Stimulated activated CD4-positive, alpha-beta T cell treated with anti-CD3 and anti-CD28 coated beads, Interleukin-2, amount 100 ng/mL, for 4 hours (primary cell): ENCODE measurements at regions not wholly inside any gene's neighbourhood (a gene's known extent, or its start where the extent isn't known, plus 50 kb on each side); places are given as distances from the start of the nearest gene placed in this dataset.
A peak's percentile ranks its signal among the peaks of the same experiment; 100 is the strongest.
"Not testable (repeated sequence)": the region's sequence is repeated elsewhere in the genome, so short reads cannot be mapped to it uniquely, and the experiment has no call there.

Experiments used
- DNase-seq: peaks from one replicate; pipeline ENCODE4 v3.0.0-alpha.2; 2020; ENCODE audit warnings: low read depth

DNA sequence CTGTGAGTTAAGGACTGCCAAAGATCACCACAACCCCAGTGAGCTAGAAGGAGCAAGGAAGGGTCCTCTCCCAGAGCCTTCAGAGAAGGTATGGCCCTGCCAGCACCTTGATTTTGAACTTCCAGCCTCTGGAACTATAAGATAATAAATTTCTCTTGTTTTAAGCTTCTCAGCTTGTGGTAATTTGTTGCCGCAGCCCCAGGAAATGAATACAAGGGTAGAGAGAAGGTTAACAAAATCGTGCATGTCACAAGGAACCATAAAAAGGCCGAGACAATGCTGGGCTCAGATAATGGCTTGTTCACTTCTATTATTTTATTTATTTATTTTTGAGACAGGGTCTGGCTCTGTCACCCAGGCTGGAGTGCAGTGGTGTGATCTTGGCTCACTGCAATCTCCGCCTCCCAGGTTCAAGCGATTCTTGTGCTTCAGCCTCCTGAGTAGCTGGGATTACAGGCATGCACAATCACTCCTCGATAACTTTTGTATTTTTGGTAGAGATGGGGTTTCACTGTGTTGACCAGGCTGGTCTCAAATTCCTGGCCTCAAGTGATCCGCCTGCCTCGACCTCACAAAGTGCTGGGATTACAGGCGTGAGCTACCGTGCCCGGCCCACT, 71.5 kb downstream of the WSB1 start:
- DNase-seq = not testable (repeated sequence)

DNA sequence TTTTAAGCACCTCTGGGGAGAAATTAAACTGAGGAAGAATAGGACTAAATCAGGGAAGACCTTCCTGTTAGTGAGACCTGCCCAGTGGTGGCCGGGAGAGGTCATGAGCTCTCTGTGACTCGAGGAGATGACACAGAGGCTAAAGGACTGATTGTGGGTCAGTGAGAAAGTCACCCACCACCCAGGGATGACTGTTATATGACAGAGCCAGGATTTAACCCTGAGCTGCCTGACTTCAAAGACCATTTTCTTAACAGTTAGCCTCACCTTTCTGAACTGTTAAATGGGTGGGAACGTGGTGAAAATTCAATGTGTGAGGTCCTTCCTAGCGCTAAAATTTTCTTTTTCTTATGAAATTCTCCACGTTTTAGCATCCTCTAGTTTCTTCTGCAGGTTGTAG, 72.5 kb downstream of the WSB1 start:
- no peak for DNase-seq

DNA sequence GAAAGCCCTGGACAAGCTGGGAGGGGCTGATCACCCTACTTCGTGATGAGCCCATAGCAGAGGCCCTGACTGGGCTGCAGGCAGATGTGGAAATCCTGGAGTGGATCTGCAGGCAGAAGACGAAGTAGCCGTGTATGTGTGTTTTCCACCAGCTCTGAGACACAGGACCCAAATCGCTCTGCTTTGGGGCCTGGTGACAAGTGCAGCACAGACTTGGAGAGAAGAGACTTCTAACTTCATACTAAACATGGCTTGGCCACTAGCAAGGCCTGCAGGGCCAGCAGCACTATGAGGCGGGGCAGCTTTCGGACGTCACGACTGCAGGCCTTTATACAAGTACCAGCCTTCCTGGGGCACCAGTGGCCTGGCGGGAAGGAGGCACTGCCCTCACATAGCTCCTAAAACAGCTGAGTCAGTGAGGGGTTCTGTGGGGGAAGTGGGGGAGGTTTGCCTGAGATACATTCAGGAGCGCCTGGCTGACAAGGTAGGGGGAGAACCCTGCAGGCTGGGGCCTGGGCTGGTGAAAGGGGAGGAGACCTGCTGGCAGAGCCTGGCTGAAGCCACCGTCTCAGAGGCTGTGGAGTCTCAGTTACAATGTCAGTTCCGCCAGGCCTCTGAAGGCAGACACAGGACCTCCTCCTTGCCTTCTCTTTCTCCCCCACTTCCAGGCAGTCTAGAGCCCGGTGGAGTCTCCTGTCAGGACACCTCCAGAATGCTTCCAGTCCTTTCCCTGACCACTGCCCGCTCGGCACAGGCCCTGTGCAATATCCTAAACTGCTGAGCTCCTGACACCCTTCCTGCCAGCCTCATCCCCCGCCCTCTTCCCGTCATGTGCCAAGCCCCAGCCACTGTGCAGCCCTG, 73.4 kb downstream of the WSB1 start:
- DNase-seq = no peak

DNA sequence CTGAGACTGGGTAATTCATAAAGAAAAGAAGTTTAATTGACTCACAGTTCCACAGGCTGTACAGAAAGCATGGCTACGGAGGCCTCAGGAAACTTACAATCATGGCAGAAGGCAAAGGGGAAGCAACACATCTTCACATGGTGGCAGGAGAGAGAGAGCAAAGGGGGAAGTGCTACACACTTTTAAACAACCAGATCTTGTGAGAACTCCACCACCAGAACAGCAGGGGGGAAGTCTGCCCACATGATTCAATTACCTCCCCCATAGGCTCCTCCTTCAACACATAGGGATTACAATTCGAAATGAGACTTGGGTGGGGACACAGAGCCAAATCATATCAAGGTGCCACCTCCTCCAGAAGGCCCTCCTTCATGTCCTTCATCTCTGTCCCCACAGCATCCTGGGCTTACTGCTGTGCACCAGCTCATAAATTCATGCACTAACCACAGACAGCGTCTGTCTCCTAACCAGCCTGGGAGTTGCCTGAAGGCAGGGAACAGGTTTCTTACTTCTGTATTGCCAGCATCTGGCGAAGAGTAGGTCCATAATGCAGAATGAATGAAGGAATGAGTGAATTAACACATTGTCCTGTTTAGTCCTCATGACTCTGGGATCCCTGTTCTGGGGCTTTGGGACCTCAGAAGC, 74.4 kb downstream of the WSB1 start:
- DNase-seq = no peak

DNA sequence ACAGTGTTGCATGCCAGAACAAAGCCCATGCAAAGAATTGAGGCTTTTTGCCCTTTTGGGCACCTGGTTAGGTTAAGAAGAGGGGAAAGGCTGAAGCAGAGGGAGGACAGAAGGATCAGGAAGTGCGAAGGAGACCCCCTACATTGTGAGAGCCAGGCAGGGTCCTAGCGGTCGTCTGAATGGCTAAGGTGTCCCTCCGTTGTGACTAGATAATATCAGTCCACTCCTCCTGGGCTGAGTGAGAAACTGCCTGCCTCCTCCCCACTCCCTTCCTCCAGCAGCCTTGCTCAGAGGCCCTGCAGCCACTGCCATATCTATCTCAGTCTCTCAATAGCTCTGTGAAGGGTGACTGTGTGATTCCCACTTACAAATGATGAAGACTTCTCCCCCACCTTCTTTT, 75.1 kb downstream of the WSB1 start:
- DNase-seq = no peak

DNA sequence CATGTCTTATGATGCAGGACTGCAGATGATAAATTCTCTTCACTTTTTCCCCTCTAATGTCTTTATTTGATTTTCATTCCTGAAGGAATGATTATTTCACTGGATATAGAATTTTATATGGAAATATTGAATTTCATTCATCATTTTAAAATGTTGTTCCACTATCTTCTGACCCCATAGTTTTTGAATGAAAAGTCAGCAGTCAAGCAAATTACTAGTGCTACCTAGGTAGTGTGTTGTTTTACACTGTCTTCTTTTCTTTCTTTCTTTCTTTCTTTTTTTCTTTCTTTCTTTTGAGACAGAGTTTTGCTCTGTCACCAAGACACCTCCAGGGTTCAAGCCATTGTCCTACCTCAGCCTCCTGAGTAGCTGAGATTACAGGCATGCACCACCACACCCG, 76.9 kb downstream of the WSB1 start:
- DNase-seq = no peak

DNA sequence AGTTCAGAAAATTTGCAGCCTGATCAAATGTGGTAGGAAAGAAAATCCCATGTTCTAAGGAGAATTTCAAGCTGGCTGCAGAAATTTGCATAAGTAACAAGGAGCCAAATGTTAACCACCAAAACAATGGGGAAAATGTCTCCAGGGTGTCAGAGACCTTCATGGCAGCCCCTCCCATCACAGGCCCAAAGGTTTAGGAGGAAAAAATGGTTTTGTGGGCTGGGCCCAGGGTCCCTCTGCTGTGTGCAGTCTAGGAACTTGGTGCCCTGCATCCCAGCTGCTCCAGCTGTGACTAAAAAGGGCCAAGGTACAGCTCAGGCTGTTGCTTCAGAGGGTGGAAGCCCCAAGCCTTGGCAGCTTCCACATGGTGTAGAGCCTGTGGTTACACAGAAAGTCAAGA, 79.8 kb downstream of the WSB1 start:
- not testable (repeated sequence) for DNase-seq

DNA sequence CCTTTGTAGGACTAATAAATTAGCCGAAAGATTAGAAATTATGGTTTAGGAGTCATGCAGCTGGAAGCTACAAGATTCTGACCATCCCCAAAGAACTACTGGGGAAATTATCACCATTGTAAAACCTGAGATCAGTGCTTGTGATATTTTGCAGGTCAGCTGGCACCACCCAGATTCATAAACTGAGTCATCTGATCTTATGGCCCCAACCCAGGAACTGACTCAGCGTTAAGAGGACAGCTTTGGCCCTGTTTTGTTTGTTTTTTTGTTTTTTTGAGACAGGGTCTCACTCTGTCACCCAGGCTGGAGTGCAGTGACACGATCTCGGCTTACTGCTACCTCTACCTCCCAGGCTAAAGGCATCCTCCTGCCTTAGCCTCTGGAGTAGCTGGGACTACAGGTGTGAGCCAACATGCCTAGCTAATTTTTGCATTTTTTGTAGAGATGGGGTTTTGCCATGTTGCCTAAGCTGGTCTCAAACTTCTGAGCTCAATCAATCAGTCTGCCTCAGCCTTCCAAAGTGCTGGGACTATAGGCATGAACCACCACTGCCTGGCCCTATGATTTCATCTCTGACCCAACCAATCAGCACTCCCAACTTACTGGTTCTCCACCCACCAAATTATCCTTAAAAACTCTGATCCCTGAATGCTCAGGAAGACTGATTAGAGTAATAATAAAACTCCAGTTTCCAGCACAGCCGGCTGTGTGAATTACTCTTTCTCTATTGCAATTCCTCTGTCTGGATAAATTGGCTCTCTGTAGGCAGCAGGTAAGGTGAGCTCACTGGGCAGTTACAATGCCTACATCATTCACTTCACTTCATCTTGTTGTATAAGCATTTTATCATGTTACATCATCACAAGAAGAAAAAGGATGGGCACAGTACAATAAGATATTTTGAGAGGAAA, 79.4 kb upstream of the KSR1 start:
- no peak for DNase-seq

DNA sequence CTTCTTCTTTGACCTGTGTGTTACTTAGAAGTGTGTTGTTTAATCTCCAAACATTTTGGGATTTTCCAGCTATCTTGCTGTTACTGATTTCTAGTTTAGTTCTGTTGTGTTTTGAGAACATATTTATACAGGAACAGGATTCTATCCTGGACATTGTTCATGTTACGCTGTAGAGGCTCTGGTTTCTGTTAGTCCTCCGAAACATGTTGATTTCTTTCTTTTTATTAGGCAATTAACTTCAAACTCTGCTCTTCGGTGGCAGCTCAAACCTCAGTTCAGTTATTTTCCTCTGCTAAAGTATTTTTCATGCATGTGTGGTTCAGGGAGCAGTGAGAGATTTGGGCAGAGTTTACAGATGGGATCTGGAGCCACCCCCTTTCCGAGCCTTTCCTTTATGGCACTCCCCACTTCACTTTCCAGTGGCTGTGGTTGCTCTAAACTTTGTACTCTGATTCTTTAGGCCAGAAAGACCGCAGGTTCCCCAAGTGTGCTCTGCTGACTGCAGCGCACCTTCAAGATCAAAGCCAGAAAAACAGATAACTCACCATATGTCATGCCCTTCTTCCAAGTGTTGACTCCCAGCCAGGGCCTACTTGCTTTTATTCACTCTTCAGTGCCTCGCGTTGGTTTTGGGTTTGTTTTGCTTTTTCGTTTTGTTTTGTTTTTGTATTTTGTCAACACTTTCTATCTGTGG, 77.6 kb upstream of the KSR1 start:
- no peak for DNase-seq

DNA sequence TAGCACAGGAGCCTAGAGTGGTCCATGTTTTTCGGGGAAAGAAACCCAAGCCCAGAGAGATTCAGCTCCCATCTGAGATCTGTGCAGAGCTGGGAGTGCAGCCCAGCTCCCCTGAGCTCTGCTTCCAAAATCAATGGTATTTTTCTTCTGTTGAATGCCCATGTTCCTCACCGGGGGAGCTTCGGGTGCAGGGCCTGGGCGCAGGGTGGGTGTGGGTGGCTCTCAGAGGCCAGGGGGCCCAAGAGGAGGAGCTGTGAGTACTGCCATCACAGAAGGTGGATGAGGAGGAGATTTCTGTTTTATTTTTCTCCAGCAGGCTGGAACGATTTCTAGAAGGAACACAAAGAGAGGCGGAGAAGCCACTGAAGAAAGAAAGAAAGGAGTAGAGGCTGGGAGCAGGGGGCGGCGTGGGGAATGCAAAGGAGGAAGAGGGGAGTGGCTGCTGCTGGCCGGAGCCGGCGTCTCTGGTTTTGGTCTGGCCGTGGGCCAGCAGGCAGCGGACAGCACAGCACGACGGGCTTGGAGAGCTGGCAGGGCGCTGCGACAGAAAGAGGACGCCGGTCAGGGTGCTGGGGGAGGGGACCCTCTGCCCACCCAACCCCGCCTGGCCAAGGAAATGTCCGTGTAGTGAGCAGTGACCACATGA, 76.2 kb upstream of the KSR1 start:
- DNase-seq = no peak

DNA sequence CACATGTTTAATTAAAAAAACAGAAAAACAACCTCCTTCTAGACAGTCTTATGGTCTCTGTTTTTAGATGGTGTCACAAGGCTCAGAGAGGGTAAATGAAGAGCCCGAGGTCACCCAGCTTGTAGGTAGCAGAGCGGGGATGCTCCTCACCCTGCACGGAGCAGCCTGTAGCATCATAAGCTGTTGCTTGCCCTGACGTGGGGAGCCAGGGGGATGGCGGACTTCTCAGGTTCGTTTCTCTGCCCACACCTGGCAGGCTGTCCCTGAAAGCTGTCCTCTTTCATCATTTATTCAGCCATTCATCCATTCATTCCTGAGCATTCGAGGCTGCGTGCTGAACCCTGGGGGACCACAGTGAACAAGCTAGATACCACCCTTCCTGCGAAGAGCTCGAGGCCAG, 75.7 kb upstream of the KSR1 start:
- DNase-seq = no peak

DNA sequence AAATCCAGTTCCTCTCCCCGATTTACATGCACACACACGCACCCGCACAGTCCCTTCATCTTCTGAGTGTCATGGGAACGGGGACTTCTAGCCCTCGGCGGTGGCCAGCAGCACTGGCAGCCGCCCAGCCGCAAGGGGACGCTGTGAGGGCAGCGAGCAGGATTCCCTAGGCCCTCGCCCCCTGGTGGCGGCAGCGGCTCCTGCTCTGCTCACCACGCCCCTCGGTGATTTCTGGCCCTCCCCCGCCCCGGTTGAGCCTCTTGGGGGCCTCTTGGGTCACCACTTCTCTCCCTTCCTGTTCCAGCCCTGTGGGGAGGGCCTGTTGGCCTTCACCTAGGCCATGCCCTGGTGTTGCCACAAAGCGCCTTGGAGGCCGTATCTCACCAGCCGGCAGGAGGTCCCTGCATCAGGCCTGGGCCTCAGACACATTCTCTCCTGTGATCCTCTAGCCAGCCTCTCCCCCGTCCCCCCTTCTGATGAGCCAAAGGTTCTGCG, 75.2 kb upstream of the KSR1 start:
- DNase-seq = peak; percentile 43

DNA sequence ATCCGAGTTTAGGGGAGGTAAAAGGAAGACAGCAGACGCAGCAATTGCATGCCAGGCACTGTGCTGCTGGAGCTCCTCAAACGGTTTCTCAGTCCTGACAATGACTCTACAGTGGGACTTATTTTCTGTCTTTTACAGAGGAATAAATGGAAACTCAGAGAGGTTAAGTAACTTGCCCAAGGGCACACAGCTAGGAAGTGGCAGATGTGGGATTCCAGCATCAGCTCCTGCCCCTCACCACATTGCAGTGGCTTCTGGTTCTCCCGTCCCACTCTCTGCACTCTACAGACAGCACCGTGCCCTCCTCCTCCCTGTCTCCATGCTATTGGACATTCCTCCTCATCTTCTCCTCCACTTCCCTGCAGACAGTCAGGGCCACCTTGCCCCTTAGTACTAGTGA, 74.2 kb upstream of the KSR1 start:
- DNase-seq = no peak

DNA sequence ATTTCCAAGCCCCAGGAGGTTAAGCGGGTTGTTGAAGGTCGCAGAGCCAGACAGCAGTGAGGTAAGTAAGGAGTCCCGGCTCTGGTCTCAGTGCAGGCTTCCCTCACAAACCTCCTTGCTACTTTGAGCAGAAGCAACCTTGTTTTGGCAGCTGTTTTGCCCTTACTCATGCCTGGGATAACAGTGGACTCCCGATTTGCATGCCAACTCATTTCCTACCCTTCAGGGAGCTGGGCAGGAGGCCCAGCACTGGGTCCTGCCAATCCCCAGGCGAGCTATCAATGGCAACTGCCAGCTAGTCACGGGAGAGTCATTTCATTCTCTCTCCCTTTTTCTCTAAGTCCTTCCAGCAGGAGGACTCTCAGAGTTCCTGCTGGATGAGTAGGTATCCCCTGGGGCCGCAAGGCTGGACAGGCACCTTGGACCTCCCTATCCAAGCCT, 72.0 kb upstream of the KSR1 start:
- DNase-seq = no peak

DNA sequence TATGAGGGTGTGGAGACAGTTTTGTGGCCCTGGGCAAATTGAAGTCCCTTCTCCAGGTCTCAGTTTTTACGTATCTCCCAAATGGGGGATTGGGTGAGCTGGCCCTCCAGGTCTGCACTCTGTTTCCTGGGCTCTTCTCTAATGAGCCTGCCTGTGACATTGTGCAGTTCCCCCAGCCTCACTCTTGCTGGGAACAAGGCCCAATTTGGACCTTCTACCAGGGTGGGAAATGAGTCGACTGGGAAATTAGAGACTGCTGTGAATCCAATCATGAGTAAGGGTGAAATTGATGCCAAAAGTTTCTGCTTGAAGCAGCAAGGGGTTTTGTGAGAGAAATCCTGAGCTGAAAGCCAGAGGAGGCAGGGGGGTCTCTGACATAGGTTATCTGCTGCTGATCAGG, 71.5 kb upstream of the KSR1 start:
- no peak for DNase-seq

DNA sequence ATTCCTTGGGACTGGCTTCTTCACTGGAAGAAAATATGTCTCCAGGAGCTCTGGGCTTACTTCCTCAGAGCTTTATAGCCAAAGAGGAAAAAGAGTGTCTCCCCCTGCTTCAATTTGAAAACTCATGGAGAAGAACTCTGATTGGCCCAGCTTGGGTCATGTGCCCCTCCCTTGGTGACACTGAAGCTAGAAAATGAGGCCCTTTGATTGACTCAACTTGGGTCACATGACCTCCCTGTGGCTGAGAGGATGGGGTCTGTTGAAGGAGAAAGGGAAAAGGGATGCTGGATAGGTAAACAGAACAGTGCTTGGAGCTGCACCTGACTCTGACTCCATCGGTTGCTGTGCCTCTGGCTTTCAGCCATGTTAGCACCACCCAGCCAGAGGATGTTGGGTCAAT, 70.6 kb upstream of the KSR1 start:
- DNase-seq = no peak

DNA sequence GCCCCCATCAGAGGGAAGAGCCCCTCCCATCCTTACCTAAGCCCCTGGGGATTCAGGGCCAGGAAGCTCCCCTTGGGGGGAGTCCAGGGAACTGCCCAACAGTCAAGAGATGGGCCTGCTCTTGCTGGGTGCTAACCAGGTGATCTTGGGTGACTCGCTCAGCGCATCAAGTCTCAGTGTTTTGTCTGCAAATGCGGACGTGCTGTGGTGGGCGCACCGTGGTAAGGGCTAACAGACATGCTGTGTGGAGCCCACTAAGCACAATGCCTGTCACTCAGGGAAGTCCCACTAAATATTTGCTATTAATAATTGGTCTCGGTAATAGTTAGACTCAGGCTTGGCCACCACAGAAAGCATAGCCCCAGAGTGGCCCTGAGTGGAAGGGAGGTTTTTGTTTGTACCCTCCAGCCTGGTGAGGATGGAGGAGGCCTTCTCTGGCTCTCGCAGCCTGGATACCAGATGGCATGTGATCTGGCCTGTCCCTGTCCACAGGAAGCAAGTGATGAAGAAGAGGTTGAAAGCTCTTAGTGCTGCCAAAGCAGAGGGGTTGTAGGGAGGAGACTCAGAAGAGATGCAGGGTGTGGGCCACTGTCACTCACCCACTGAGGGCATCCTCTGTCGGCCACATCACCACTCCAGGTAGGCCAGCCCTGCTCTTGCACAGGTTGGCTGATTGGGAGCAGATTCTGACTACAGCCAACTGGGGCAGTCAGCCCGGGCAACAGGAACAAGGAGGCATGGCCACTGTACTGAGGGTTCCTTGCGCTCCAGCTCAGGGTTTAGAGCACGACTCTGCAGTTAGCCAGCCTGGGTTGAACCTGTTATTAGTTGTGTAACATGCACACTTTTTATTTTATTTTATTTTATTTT, 69.8 kb upstream of the KSR1 start:
- no peak for DNase-seq

DNA sequence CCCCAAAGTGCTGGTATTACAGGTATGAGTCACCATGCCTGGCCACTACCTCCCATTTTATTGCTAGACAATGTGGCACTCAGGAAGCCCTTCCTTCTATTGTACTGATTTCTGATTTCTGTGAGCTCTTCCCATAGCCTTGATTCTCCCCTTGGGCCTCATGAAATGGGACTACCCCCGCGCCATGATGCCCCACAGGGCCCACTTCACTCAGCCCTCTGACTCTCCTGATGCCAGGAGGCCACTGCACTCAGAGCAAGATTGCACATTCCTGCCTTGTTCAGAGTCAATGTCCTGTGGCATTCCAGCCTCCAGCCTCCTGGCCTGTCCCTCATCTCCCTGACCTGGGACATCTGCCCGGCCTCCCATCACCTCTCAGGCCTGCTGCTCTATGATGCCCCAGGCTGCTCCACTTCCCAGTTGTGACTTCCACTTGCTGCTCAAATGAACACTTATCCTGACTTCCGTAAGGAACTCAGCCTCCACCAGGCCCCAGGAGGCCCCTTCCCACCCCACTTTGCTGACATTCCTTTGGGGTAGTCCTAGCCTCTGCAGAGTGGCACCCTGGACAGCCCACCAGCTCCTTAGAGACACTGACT, 66.6 kb upstream of the KSR1 start:
- no peak for DNase-seq

DNA sequence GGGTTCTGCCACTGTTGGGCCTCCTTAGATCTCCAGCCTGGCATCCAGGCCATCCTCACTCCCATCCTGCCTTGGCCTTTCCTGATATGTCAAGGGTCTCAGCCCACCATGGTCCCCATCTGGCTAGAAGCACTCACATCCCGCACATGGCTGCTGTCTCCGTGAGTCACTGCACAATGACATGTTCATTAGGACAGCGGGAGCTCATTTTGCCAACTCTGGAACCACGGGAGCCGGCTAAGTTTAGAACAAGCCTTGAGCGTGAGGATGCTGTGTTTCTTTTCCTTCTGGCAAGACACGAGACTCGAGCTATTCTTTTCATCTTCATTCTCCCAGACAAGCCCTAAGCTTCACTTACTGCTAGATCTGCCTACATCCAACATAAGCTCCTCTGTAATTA, 65.7 kb upstream of the KSR1 start:
- DNase-seq = no peak

DNA sequence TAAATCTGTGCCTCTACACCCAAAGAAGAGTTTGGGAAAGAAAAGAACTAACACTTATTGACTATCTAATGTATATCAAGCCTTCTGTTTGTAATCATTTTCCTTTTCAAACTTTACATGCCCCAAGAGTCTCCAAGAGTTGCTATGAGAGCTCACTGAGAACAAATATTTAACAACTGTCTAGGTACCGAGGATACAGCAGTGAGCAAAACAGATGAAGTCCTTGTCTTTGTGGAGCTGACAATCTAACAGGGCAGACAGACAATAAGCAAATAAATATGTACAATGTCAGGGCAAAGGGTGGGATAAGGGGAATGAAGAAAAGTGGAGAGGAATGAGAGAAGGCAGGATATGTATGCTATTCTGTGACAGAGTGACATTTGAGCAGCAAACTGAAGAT, 64.8 kb upstream of the KSR1 start:
- DNase-seq = no peak
